Middle frontal gyrus (tissue), 1 donor: ENCODE measurements at regions not wholly inside any gene's neighbourhood (a gene's known extent, or its start where the extent isn't known, plus 50 kb on each side); places are given as distances from the start of the nearest gene placed in this dataset.
"Not testable (repeated sequence)": the region's sequence is repeated elsewhere in the genome, so short reads cannot be mapped to it uniquely, and the experiment has no call there.

Experiments
- DNase-seq: peaks from one replicate; pipeline ENCODE4 v3.0.0-alpha.2; 2015; ENCODE audit warnings: low spot score; ENCODE audit errors: extremely low spot score

GRCh38 chr5:87042554-87042953 lies 225.1 kb upstream of the RASA1 start:
- DNase-seq: no peak

- no peak for DNase-seq
Observed at GRCh38 chr5:87048156-87048555, 219.5 kb upstream of the RASA1 start.

GRCh38 chr5:87049012-87049411 lies 218.7 kb upstream of the RASA1 start:
- DNase-seq: not testable (repeated sequence)

GRCh38 chr5:87051502-87052113 lies 216.1 kb upstream of the RASA1 start:
- DNase-seq: no peak

- DNase-seq: no peak
Observed at GRCh38 chr5:87053146-87053545, 214.5 kb upstream of the RASA1 start.

- no peak for DNase-seq
Observed at GRCh38 chr5:87054821-87055220, 212.9 kb upstream of the RASA1 start.

GRCh38 chr5:87061046-87061445 lies 206.6 kb upstream of the RASA1 start:
- no peak for DNase-seq

GRCh38 chr5:87069311-87069710 lies 198.4 kb upstream of the RASA1 start:
- DNase-seq: no peak

GRCh38 chr5:87069974-87070608 lies 197.6 kb upstream of the RASA1 start:
- no peak for DNase-seq

GRCh38 chr5:87074072-87074471 lies 193.6 kb upstream of the RASA1 start:
- DNase-seq: no peak

- DNase-seq: no peak
Observed at GRCh38 chr5:87074934-87075541, 192.6 kb upstream of the RASA1 start.

GRCh38 chr5:87076411-87076810 lies 191.3 kb upstream of the RASA1 start:
- no peak for DNase-seq

- DNase-seq: no peak
Observed at GRCh38 chr5:87076931-87077330, 190.8 kb upstream of the RASA1 start.

- no peak for DNase-seq
Observed at GRCh38 chr5:87079219-87079618, 188.5 kb upstream of the RASA1 start.

GRCh38 chr5:87081016-87081415 lies 186.7 kb upstream of the RASA1 start:
- no peak for DNase-seq

- DNase-seq: no peak
Observed at GRCh38 chr5:87081511-87082372, 185.9 kb upstream of the RASA1 start.

GRCh38 chr5:87094347-87094746 lies 173.3 kb upstream of the RASA1 start:
- DNase-seq: no peak

- no peak for DNase-seq
Observed at GRCh38 chr5:87094833-87095232, 172.8 kb upstream of the RASA1 start.

GRCh38 chr5:87095787-87096186 lies 171.9 kb upstream of the RASA1 start:
- DNase-seq: no peak

GRCh38 chr5:87097664-87098063 lies 170.0 kb upstream of the RASA1 start:
- no peak for DNase-seq

- no peak for DNase-seq
Observed at GRCh38 chr5:87099291-87099839, 168.3 kb upstream of the RASA1 start.

- no peak for DNase-seq
Observed at GRCh38 chr5:87099968-87100367, 167.7 kb upstream of the RASA1 start.
